ENCODE measurements at regions not wholly inside any gene's neighbourhood (a gene's known extent, or its start where the extent isn't known, plus 50 kb on each side); places are given as distances from the start of the nearest gene placed in this dataset.

GRCh38 chr3:28646435-28646834 is 297.8 kb upstream of the AZI2 start:
- no peaks in the 10 kb centered on the region for H3K9me2 ChIP-seq (ENCODE audit: insufficient read depth, low read length)
- BruUV-seq (replicated peaks) = no TSS peak
- no peaks in the 10 kb centered on the region for H4K20me1 ChIP-seq (ENCODE audit: insufficient read depth, low read length)
- H3K27ac ChIP-seq (ENCODE audit: low read depth, low read length, poor library complexity, severe bottlenecking) = no peak overlapping the region
- no peaks in the 10 kb centered on the region for H3K4me1 ChIP-seq (ENCODE audit: insufficient read depth, low read length, poor library complexity, severe bottlenecking)
- H3K4me2 ChIP-seq (ENCODE audit: low read length) = no peak overlapping the region
- H3K36me3 ChIP-seq (ENCODE audit: insufficient read depth, low read length) = no peaks in the 10 kb centered on the region
- ChIA-PET POLR2A (no interaction called here), CTCF (ENCODE audit: unreplicated experiment) (no interaction called here)
- H3K9me3 ChIP-seq (ENCODE audit: low read length) = no peaks in the 10 kb centered on the region
- intact Hi-C loops (cut with micrococcal nuclease; ENCODE audit: unreplicated experiment) = no loop called here
- no peak overlapping the region for H3K4me3 ChIP-seq (ENCODE audit: low read depth, low read length, poor library complexity, severe bottlenecking)
- no peak overlapping the region for H2AFZ ChIP-seq (ENCODE audit: low read length)
- DNase-seq (ENCODE audit: low spot score) = no peak
- TF ChIP-seq, protein P1, sequence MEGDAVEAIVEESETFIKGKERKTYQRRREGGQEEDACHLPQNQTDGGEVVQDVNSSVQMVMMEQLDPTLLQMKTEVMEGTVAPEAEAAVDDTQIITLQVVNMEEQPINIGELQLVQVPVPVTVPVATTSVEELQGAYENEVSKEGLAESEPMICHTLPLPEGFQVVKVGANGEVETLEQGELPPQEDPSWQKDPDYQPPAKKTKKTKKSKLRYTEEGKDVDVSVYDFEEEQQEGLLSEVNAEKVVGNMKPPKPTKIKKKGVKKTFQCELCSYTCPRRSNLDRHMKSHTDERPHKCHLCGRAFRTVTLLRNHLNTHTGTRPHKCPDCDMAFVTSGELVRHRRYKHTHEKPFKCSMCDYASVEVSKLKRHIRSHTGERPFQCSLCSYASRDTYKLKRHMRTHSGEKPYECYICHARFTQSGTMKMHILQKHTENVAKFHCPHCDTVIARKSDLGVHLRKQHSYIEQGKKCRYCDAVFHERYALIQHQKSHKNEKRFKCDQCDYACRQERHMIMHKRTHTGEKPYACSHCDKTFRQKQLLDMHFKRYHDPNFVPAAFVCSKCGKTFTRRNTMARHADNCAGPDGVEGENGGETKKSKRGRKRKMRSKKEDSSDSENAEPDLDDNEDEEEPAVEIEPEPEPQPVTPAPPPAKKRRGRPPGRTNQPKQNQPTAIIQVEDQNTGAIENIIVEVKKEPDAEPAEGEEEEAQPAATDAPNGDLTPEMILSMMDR (conservative IDR thresholded peaks at IDR 0.05; ENCODE audit: low read length) = no peak
- TF ChIP-seq EZH2phosphoT487 (IDR thresholded peaks at IDR 0.05; ENCODE audit: borderline replicate concordance, low read depth, low read length) = no peak
- no peaks in the 10 kb centered on the region for H3K79me2 ChIP-seq (ENCODE audit: insufficient read depth, low read depth, low read length)

DNA sequence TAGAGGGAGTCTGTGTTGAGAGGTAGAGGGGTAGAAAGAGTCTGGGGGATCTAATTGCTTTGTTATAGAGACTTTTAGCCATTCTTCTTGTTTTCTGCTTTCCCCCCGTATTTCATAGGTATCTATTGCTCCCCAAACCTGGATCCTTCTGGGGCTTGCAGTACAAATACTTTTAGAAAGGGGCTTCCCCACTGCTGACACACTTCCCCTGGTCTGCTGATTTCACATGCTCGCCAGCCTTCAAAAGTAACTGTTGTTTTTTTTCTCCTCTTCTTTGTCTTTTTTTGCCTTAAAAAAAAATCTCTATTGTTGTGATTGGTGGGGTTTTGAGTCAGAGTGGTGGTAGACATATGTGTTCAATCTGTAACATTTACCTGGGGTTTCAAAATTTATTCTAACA is 300.6 kb upstream of the AZI2 start:
- Histone ChIP-seq H3K9me3 (ENCODE audit: low read length) (no peaks in the 10 kb centered on the region), H4K20me1 (ENCODE audit: insufficient read depth, low read length) (no peaks in the 10 kb centered on the region), H3K4me2 (ENCODE audit: low read length) (no peak overlapping the region), H2AFZ (ENCODE audit: low read length) (no peak overlapping the region), H3K4me1 (ENCODE audit: insufficient read depth, low read length, poor library complexity, severe bottlenecking) (no peaks in the 10 kb centered on the region), H3K27ac (ENCODE audit: low read depth, low read length, poor library complexity, severe bottlenecking) (no peak overlapping the region), H3K9me2 (ENCODE audit: insufficient read depth, low read length) (no peaks in the 10 kb centered on the region), H3K36me3 (ENCODE audit: insufficient read depth, low read length) (no peaks in the 10 kb centered on the region), H3K4me3 (ENCODE audit: low read depth, low read length, poor library complexity, severe bottlenecking) (no peak overlapping the region), H3K79me2 (ENCODE audit: insufficient read depth, low read depth, low read length) (no peaks in the 10 kb centered on the region)
- ChIA-PET CTCF (ENCODE audit: unreplicated experiment) (no interaction called here), POLR2A (interaction anchor here (0.7 kb wide), 2 partner anchors 9 to 1038 kb away, joined by 3 read pairs; no protein-coding TSS in a partner anchor)
- intact Hi-C loops (cut with micrococcal nuclease; ENCODE audit: unreplicated experiment) = no loop called here
- BruUV-seq (replicated peaks) = no TSS peak
- DNase-seq (ENCODE audit: low spot score) = no peak
- TF ChIP-seq, protein P1 (conservative IDR thresholded peaks at IDR 0.05; ENCODE audit: low read length) = no peak
- no peak for TF ChIP-seq EZH2phosphoT487 (IDR thresholded peaks at IDR 0.05; ENCODE audit: borderline replicate concordance, low read depth, low read length)

DNA sequence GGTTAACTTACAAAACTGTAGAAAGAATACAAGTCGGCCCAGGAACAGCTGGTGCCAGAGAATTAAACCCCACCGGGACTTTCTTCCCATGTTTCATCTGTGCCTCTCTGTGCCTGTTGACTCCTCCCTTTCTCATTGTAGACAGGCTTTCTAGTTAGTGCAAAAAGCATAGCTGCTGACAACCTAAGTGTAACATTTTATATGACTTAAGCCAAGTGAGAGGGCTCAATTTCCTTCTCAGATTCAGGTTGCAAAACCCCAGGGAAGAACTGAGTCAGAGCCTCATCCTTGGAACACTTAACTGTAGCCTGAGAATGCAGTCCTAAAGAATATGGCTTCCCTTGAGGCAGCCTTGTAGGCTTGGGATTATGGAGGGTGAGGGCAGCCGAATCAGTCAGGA is 302.5 kb upstream of the AZI2 start:
- intact Hi-C loops (cut with micrococcal nuclease; ENCODE audit: unreplicated experiment) = no loop called here
- DNase-seq (ENCODE audit: low spot score) = no peak
- Histone ChIP-seq H3K79me2 (ENCODE audit: insufficient read depth, low read depth, low read length) (no peaks in the 10 kb centered on the region), H3K27ac (ENCODE audit: low read depth, low read length, poor library complexity, severe bottlenecking) (no peak overlapping the region), H3K4me2 (ENCODE audit: low read length) (no peak overlapping the region), H3K4me3 (ENCODE audit: low read depth, low read length, poor library complexity, severe bottlenecking) (no peak overlapping the region), H4K20me1 (ENCODE audit: insufficient read depth, low read length) (no peaks in the 10 kb centered on the region), H2AFZ (ENCODE audit: low read length) (no peak overlapping the region), H3K9me3 (ENCODE audit: low read length) (no peaks in the 10 kb centered on the region), H3K4me1 (ENCODE audit: insufficient read depth, low read length, poor library complexity, severe bottlenecking) (no peaks in the 10 kb centered on the region), H3K9me2 (ENCODE audit: insufficient read depth, low read length) (no peaks in the 10 kb centered on the region), H3K36me3 (ENCODE audit: insufficient read depth, low read length) (no peaks in the 10 kb centered on the region)
- no peak for TF ChIP-seq EZH2phosphoT487 (IDR thresholded peaks at IDR 0.05; ENCODE audit: borderline replicate concordance, low read depth, low read length)
- TF ChIP-seq, protein P1 (conservative IDR thresholded peaks at IDR 0.05; ENCODE audit: low read length) = no peak
- CTCF ChIA-PET (ENCODE audit: unreplicated experiment) = no interaction called here
- no TSS peak for BruUV-seq (replicated peaks)
- POLR2A ChIA-PET = interaction anchor here (0.7 kb wide), 1 partner anchor 11 kb away, joined by 4 read pairs; no protein-coding TSS in a partner anchor

Data from OCI-LY7 (cell line).